C4-2B (cell line): ENCODE measurements at regions not wholly inside any gene's neighbourhood (a gene's known extent, or its start where the extent isn't known, plus 50 kb on each side); places are given as distances from the start of the nearest gene placed in this dataset.

Source experiments
- ZFX ChIP-seq: fragments of 450-650 bp; IDR thresholded peaks from 2 replicates; pipeline ENCODE4 v1.6.1; 2017
- TF ChIP-seq, protein P1 (sequence below): fragments of 450-650 bp; conservative IDR thresholded peaks from 2 replicates; pipeline ENCODE4 v1.5.1; 2017; ENCODE audit warnings: mild to moderate bottlenecking

GRCh38 chr2:123085484-123085883 is 939.6 kb upstream of the CNTNAP5 start:
- TF ChIP-seq, protein P1, sequence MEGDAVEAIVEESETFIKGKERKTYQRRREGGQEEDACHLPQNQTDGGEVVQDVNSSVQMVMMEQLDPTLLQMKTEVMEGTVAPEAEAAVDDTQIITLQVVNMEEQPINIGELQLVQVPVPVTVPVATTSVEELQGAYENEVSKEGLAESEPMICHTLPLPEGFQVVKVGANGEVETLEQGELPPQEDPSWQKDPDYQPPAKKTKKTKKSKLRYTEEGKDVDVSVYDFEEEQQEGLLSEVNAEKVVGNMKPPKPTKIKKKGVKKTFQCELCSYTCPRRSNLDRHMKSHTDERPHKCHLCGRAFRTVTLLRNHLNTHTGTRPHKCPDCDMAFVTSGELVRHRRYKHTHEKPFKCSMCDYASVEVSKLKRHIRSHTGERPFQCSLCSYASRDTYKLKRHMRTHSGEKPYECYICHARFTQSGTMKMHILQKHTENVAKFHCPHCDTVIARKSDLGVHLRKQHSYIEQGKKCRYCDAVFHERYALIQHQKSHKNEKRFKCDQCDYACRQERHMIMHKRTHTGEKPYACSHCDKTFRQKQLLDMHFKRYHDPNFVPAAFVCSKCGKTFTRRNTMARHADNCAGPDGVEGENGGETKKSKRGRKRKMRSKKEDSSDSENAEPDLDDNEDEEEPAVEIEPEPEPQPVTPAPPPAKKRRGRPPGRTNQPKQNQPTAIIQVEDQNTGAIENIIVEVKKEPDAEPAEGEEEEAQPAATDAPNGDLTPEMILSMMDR = no peak
- no peak for TF ChIP-seq ZFX
